PC-9 (cell line): ENCODE measurements at regions not wholly inside any gene's neighbourhood (a gene's known extent, or its start where the extent isn't known, plus 50 kb on each side); places are given as distances from the start of the nearest gene placed in this dataset.

Source experiments
- BruUV-seq: library from RNA; stranded (reverse); fragments of 400-500 nt; replicated peaks from 2 replicates; lab custom pipeline; 2021; lab: Mats Ljungman, UMichigan
- CTCF ChIA-PET: fragments of 300-600 bp; sonication (Branson Sonifier 250); formaldehyde crosslinking; loops from one replicate; lab custom pipeline; 2022; ENCODE audit warnings: antibody characterized with exemption; lab: Charles Lee
- POLR2A ChIA-PET: fragments of 300-600 bp; sonication (Branson Sonifier 250); formaldehyde crosslinking; loops from one replicate; lab custom pipeline; 2022; ENCODE audit warnings: antibody characterized with exemption; ENCODE audit not compliant: unreplicated experiment; lab: Charles Lee
- DNase-seq, 2 experiments: peaks; one replicate each; pipeline versions ENCODE4 v3.0.0 to v3.0.0-alpha.2; 2015 to 2022; ENCODE audit warnings: mixed read lengths in 1 of 2
- H2AFZ ChIP-seq: fragments of 200-600 bp; sonication (generic); 2 replicates; pipeline ENCODE4 v1.8.1; 2017; ENCODE audit warnings: antibody characterized with exemption
- H3F3A ChIP-seq: fragments of 200-600 bp; sonication (generic); 2 replicates; pipeline ENCODE4 v1.8.1; 2017; ENCODE audit warnings: antibody characterized with exemption, mild to moderate bottlenecking, low read depth; ENCODE audit not compliant: insufficient read depth
- H3K27ac ChIP-seq: fragments of 200-600 bp; sonication (generic); 2 replicates; pipeline ENCODE4 v1.6.1; 2016; ENCODE audit warnings: mixed run types
- H3K27me3 ChIP-seq: fragments of 200-600 bp; sonication (generic); 2 replicates; pipeline ENCODE4 v1.6.1; 2016; ENCODE audit warnings: low read depth, mixed run types; ENCODE audit not compliant: insufficient read depth
- H3K36me3 ChIP-seq: fragments of 200-600 bp; sonication (generic); 2 replicates; pipeline ENCODE4 v1.6.1; 2016; ENCODE audit warnings: low read depth, mixed run types
- H3K4me1 ChIP-seq: fragments of 200-600 bp; sonication (generic); replicated peaks from 2 replicates; pipeline ENCODE4 v1.6.1; 2016; ENCODE audit warnings: mixed run types; ENCODE audit not compliant: insufficient read depth
- H3K4me2 ChIP-seq: fragments of 200-600 bp; sonication (generic); 2 replicates; pipeline ENCODE4 v1.6.1; 2017; ENCODE audit warnings: mixed run types
- H3K4me3 ChIP-seq: fragments of 200-600 bp; sonication (generic); 2 replicates; pipeline ENCODE4 v1.6.1; 2016; ENCODE audit warnings: mixed run types
- H3K79me2 ChIP-seq: fragments of 200-600 bp; sonication (generic); 2 replicates; pipeline ENCODE4 v1.6.1; 2017; ENCODE audit warnings: low read depth, mixed run types
- H3K9me2 ChIP-seq: fragments of 200-600 bp; sonication (generic); 2 replicates; pipeline ENCODE4 v1.8.1; 2017; ENCODE audit warnings: mild to moderate bottlenecking; ENCODE audit not compliant: insufficient read depth
- H3K9me3 ChIP-seq: fragments of 200-600 bp; sonication (generic); 2 replicates; pipeline ENCODE4 v1.8.1; 2016; ENCODE audit warnings: low read depth; ENCODE audit not compliant: insufficient read depth
- H4K20me1 ChIP-seq: fragments of 200-600 bp; sonication (generic); 2 replicates; pipeline ENCODE4 v1.8.1; 2017; ENCODE audit not compliant: insufficient read depth
- EZH2 ChIP-seq: fragments of 200-600 bp; sonication (generic); IDR thresholded peaks from 2 replicates; pipeline ENCODE4 v1.8.0; 2017; ENCODE audit warnings: antibody characterized with exemption, low read depth
- intact Hi-C: fragments of 100-400 bp; cut with micrococcal nuclease; formaldehyde crosslinking; loops from one replicate; pipeline ENCODE4 v1.10.0; 2022; ENCODE audit not compliant: unreplicated experiment
- TF ChIP-seq, protein P1 (sequence below): fragments of 200-600 bp; sonication (generic); conservative IDR thresholded peaks from 2 replicates; pipeline ENCODE4 v1.6.1; 2017; ENCODE audit warnings: mixed run types, antibody characterized with exemption, mild to moderate bottlenecking, moderate library complexity

DNA sequence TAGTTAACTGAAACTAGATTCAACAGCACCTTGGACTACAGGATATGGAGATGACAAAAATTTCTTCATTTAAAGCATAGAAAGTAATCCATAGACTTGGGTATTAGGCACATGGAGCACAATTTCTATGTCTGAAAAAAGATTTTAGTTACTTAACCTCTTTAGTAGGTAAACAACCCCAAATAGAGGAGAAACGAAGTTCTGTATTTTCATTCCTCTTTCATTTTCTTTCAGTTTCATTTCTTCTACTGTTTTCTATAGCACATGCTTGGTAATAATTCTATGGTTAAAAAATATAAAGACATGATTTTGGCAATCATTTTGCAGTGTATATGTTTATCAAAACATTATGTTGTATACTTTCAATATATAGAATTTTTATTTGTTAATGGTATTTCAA is 99.5 kb downstream of the CASP12 start:
- intact Hi-C loops = no loop called here
- H2AFZ ChIP-seq = no peak overlapping the region
- H3K4me1 ChIP-seq = no peaks in the 10 kb centered on the region
- ChIA-PET CTCF (no interaction called here), POLR2A (no interaction called here)
- H3K4me2 ChIP-seq = no peak overlapping the region
- TF ChIP-seq, protein P1, sequence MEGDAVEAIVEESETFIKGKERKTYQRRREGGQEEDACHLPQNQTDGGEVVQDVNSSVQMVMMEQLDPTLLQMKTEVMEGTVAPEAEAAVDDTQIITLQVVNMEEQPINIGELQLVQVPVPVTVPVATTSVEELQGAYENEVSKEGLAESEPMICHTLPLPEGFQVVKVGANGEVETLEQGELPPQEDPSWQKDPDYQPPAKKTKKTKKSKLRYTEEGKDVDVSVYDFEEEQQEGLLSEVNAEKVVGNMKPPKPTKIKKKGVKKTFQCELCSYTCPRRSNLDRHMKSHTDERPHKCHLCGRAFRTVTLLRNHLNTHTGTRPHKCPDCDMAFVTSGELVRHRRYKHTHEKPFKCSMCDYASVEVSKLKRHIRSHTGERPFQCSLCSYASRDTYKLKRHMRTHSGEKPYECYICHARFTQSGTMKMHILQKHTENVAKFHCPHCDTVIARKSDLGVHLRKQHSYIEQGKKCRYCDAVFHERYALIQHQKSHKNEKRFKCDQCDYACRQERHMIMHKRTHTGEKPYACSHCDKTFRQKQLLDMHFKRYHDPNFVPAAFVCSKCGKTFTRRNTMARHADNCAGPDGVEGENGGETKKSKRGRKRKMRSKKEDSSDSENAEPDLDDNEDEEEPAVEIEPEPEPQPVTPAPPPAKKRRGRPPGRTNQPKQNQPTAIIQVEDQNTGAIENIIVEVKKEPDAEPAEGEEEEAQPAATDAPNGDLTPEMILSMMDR = no peak
- TF ChIP-seq EZH2 = no peak
- H3K27ac ChIP-seq = no peak overlapping the region
- no peak for DNase-seq
- no peaks in the 10 kb centered on the region for H3K27me3 ChIP-seq
- H3K36me3 ChIP-seq = no peaks in the 10 kb centered on the region
- peaks cover 5% of the 10 kb centered on the region for H3K9me3 ChIP-seq
- H4K20me1 ChIP-seq = no peaks in the 10 kb centered on the region
- no peak overlapping the region for H3K4me3 ChIP-seq
- H3K79me2 ChIP-seq = no peaks in the 10 kb centered on the region
- H3K9me2 ChIP-seq = no peaks in the 10 kb centered on the region
- H3F3A ChIP-seq = no peaks in the 10 kb centered on the region
- no TSS peak for BruUV-seq

DNA sequence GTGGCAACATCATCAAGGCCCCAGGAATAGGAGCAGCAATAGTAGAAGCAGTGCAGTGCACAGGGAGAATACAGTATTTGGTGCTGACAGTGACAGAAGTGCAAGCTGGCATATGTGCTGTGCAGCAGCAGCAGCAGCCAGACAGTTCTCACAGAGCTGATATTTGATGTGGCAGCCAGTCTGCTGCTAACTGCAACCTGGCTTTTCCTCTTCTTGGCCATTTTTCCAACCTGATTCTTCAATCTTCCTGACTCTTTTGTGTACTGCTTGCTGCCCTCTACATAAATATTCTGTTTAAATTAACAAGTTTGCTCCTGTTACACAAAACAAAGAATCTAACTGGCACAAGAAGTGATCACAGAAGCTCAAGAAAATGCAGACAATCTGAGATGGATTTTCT is 102.0 kb downstream of the CASP12 start:
- no peak overlapping the region for H2AFZ ChIP-seq
- no peaks in the 10 kb centered on the region for H3K27me3 ChIP-seq
- no peaks in the 10 kb centered on the region for H3K4me1 ChIP-seq
- no peaks in the 10 kb centered on the region for H3F3A ChIP-seq
- intact Hi-C loops = no loop called here
- no peaks in the 10 kb centered on the region for H3K36me3 ChIP-seq
- CTCF ChIA-PET = no interaction called here
- no peak overlapping the region for H3K4me2 ChIP-seq
- no peak overlapping the region for H3K27ac ChIP-seq
- no TSS peak for BruUV-seq
- no peaks in the 10 kb centered on the region for H3K9me2 ChIP-seq
- H3K9me3 ChIP-seq = peaks cover 5% of the 10 kb centered on the region
- no peaks in the 10 kb centered on the region for H3K79me2 ChIP-seq
- DNase-seq = no peak
- POLR2A ChIA-PET = no interaction called here
- no peak overlapping the region for H3K4me3 ChIP-seq
- no peak for TF ChIP-seq EZH2
- TF ChIP-seq, protein P1 = no peak
- no peaks in the 10 kb centered on the region for H4K20me1 ChIP-seq

DNA sequence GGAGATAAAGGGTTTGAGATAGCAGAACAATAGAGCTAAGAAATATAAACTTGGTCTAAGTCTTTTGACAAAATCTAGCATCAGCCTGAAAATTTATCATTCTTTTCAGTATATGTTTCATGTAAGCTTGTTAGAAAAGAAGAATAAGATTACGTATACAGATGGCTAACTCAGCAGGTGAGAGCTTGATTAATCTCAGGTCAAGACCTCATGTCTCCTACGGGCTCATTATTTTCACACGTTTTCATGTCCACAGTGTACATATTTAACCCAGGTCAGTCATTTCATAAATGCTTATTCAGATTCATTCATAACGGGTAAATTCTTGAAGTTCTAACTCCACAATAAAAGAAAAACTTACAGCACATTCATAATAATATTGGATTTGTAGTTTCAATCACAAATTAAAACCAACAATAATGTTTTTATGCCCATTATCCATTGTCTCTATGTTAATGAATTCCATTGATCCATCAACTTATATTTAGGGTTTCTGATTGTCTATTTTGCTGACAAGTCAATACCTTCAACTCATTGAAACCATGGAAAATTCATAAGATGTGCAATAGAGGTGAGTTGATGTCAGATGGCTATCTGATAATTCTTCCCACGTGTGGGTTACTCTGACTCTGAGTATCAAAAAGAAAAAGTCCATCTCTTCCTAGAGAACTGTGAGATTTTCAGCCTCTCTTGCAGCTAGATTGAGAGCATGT is 102.6 kb downstream of the CASP12 start:
- DNase-seq = no peak
- H3K27me3 ChIP-seq = no peaks in the 10 kb centered on the region
- POLR2A ChIA-PET = no interaction called here
- no peak overlapping the region for H3K27ac ChIP-seq
- intact Hi-C loops = no loop called here
- no peaks in the 10 kb centered on the region for H3K9me2 ChIP-seq
- H3K4me1 ChIP-seq = no peaks in the 10 kb centered on the region
- BruUV-seq = no TSS peak
- TF ChIP-seq, protein P1 = no peak
- no peak for TF ChIP-seq EZH2
- H2AFZ ChIP-seq = no peak overlapping the region; the same call in 1 of the 2 replicates
- peaks cover 5% of the 10 kb centered on the region for H3K9me3 ChIP-seq
- CTCF ChIA-PET = no interaction called here
- no peaks in the 10 kb centered on the region for H4K20me1 ChIP-seq
- no peaks in the 10 kb centered on the region for H3F3A ChIP-seq
- H3K4me3 ChIP-seq = no peak overlapping the region
- H3K4me2 ChIP-seq = no peak overlapping the region
- H3K79me2 ChIP-seq = no peaks in the 10 kb centered on the region
- H3K36me3 ChIP-seq = no peaks in the 10 kb centered on the region
